Endothelial cell of umbilical vein (primary cell): ENCODE measurements at regions not wholly inside any gene's neighbourhood (a gene's known extent, or its start where the extent isn't known, plus 50 kb on each side); places are given as distances from the start of the nearest gene placed in this dataset.

Source experiments
- BruUV-seq: library from RNA; stranded (reverse); fragments of 400-500 nt; replicated peaks from 2 replicates; lab custom pipeline; 2021; lab: Mats Ljungman, UMichigan
- CTCF ChIA-PET: fragments of 300-600, 350-600 bp; sonication (Branson Sonifier 250); formaldehyde crosslinking; loops from one replicate; lab custom pipeline; 2021; ENCODE audit warnings: antibody characterized with exemption, inconsistent platforms; lab: Charles Lee
- POLR2A ChIA-PET: fragments of 300-600, 350-600 bp; sonication (Branson Sonifier 250); formaldehyde crosslinking; loops from one replicate; lab custom pipeline; 2021; ENCODE audit warnings: antibody characterized with exemption, inconsistent platforms; lab: Charles Lee
- DNase-seq: peaks from one replicate; pipeline ENCODE4 v3.0.0-alpha.2; 2011; ENCODE audit warnings: low read depth, low spot score
- FAIRE-seq: peaks from 2 replicates; lab custom pipeline; 2011; peaks lifted over from hg19 to GRCh38; lab: Jason Lieb, UNC
- H2AFZ ChIP-seq: 2 replicates; pipeline ENCODE4 v1.6.0; 2012; ENCODE audit warnings: low read depth, low read length, control low read depth, inconsistent platforms
- H3K27ac ChIP-seq: 2 replicates; pipeline ENCODE4 v1.5.1; 2011; ENCODE audit warnings: low read depth, mild to moderate bottlenecking, control low read depth, low read length, moderate library complexity; ENCODE audit not compliant: insufficient read depth
- H3K27me3 ChIP-seq, 2 experiments: 2 replicates each; pipeline versions ENCODE4 v1.6.0 to v1.6.1; 2011; ENCODE audit warnings: low read length in 2 of 2, mixed read lengths in 1 of 2; ENCODE audit not compliant: control insufficient read depth in 2 of 2, insufficient read depth in 2 of 2
- H3K36me3 ChIP-seq, 2 experiments: 2 replicates in 1 of 2; 3 replicates in 1 of 2; pipeline ENCODE4 v1.5.1; 2011; ENCODE audit warnings: low read length in 2 of 2, mild to moderate bottlenecking in 1 of 2, moderate library complexity in 1 of 2; ENCODE audit not compliant: control insufficient read depth in 2 of 2, insufficient read depth in 2 of 2; ENCODE audit errors: extremely low read depth in 1 of 2
- H3K4me1 ChIP-seq: 3 replicates; pipeline ENCODE4 v1.5.1; 2011; ENCODE audit warnings: mild to moderate bottlenecking, low read length; ENCODE audit not compliant: control insufficient read depth, insufficient read depth; ENCODE audit errors: extremely low read depth
- H3K4me2 ChIP-seq: 2 replicates; pipeline ENCODE4 v1.6.1; 2011; ENCODE audit warnings: low read length, control low read depth, mixed read lengths; ENCODE audit not compliant: insufficient read depth
- H3K4me3 ChIP-seq, 3 experiments: fragments of 200-600 bp in 1 of 3; sonication (generic), shearing (Covaris generic) in 1 of 3; replicated peaks in 1 of 3; 2 replicates each; pipeline ENCODE4 v1.5.1; 2011 to 2016; ENCODE audit warnings: control low read depth in 3 of 3, low read length in 3 of 3, mild to moderate bottlenecking in 2 of 3, inconsistent platforms in 1 of 3, low read depth in 1 of 3, moderate library complexity in 1 of 3; ENCODE audit not compliant: insufficient read depth in 1 of 3
- H3K79me2 ChIP-seq: 2 replicates; pipeline ENCODE4 v1.6.0; 2012; ENCODE audit warnings: low read length, inconsistent platforms; ENCODE audit not compliant: control insufficient read depth, insufficient read depth
- H3K9ac ChIP-seq: replicated peaks from 2 replicates; pipeline ENCODE3; 2011; ENCODE audit warnings: low read length, control low read depth; ENCODE audit not compliant: insufficient read depth; ENCODE audit errors: extremely low read depth
- H3K9me1 ChIP-seq: replicated peaks from 3 replicates; pipeline ENCODE4 v1.6.0; 2011; ENCODE audit warnings: mild to moderate bottlenecking, low read length; ENCODE audit not compliant: control insufficient read depth, insufficient read depth; ENCODE audit errors: extremely low read depth
- H3K9me3 ChIP-seq: replicated peaks from 2 replicates; pipeline ENCODE4 v1.5.1; 2012; ENCODE audit warnings: low read length, inconsistent platforms; ENCODE audit not compliant: control insufficient read depth, insufficient read depth
- H4K20me1 ChIP-seq: replicated peaks from 2 replicates; pipeline ENCODE3; 2011; ENCODE audit warnings: mild to moderate bottlenecking, low read length; ENCODE audit not compliant: control insufficient read depth, insufficient read depth; ENCODE audit errors: extremely low read depth
- CTCF ChIP-seq, 2 donors: IDR thresholded peaks; 1 replicate in 1 of 2; 2 replicates in 1 of 2; pipeline ENCODE4 v1.5.1; 2011; ENCODE audit warnings: low read length in 2 of 2, mild to moderate bottlenecking in 2 of 2, moderate library complexity in 2 of 2, control low read depth in 1 of 2, inconsistent platforms in 1 of 2, low read depth in 1 of 2; ENCODE audit not compliant: insufficient read depth in 1 of 2; ENCODE audit errors: extremely low read depth in 1 of 2
- EZH2 ChIP-seq: IDR thresholded peaks from 2 replicates; pipeline ENCODE4 v1.6.1; 2012; ENCODE audit warnings: borderline replicate concordance, low read depth, mild to moderate bottlenecking, moderate library complexity, low read length, inconsistent platforms; ENCODE audit not compliant: severe bottlenecking
- FOS ChIP-seq: IDR thresholded peaks from 2 replicates; pipeline ENCODE4 v1.6.1; 2011; ENCODE audit warnings: mild to moderate bottlenecking, low read length, moderate library complexity, borderline replicate concordance; ENCODE audit not compliant: insufficient read depth
- GATA2 ChIP-seq: IDR thresholded peaks from 2 replicates; pipeline ENCODE4 v1.7.0; 2011; ENCODE audit warnings: low read depth, mild to moderate bottlenecking, moderate library complexity, mixed read lengths, low read length; ENCODE audit not compliant: insufficient read length, insufficient read depth
- JUN ChIP-seq: IDR thresholded peaks from 2 replicates; pipeline ENCODE4 v1.6.1; 2011; ENCODE audit warnings: borderline replicate concordance, low read depth; ENCODE audit not compliant: insufficient read length, insufficient read depth
- MAX ChIP-seq: IDR thresholded peaks from 2 replicates; pipeline ENCODE4 v1.6.1; 2011; ENCODE audit not compliant: insufficient read depth, insufficient read length
- MYC ChIP-seq: IDR thresholded peaks from one replicate; pipeline ENCODE4 v1.6.1; 2011; ENCODE audit warnings: mild to moderate bottlenecking, low read depth, low read length
- POLR2A ChIP-seq: IDR thresholded peaks from 2 replicates; pipeline ENCODE4 v1.6.1; 2012; ENCODE audit warnings: low read depth, mild to moderate bottlenecking, control low read depth, low read length
- POLR2AphosphoS5 ChIP-seq: IDR thresholded peaks from 2 replicates; pipeline ENCODE4 v1.6.1; 2012; ENCODE audit warnings: low read depth, mild to moderate bottlenecking, control low read depth, low read length, moderate library complexity; ENCODE audit not compliant: insufficient read depth
- dilution Hi-C: fragments of 300-500 bp; cut with MboI; formaldehyde crosslinking; loops from one replicate; pipeline ENCODE4 v1.15.0; 2019; ENCODE audit warnings: low sequenced_read_pairs; ENCODE audit not compliant: extremely low pct_ligation_motif_present
- intact Hi-C: fragments of 100-400 bp; cut with micrococcal nuclease; formaldehyde crosslinking; loops from one replicate; pipeline ENCODE4 v1.10.0; 2022

GRCh38 chr4:180031330-180031729, 2211.9 kb upstream of the TENM3 start:
- no peak overlapping the region for H3K9ac ChIP-seq
- no peak overlapping the region for H3K4me3 ChIP-seq
- no peaks in the 10 kb centered on the region for H3K79me2 ChIP-seq
- ChIA-PET CTCF (no interaction called here), POLR2A (no interaction called here)
- TF ChIP-seq GATA2 = no peak
- no peak for TF ChIP-seq POLR2AphosphoS5
- no peak for TF ChIP-seq MYC
- no peak for TF ChIP-seq MAX
- no peak for TF ChIP-seq POLR2A
- no peak for TF ChIP-seq CTCF (IDR thresholded peaks at IDR 0.05; ENCODE audit: extremely low read depth in 1 of 2, insufficient read depth in 1 of 2, low read depth in 1 of 2, low read length in 2 of 2)
- no peak for TF ChIP-seq FOS
- TF ChIP-seq EZH2 = no peak
- TF ChIP-seq JUN = no peak
- intact Hi-C loops = no loop called here
- no peak overlapping the region for H3K27ac ChIP-seq
- H3K27me3 ChIP-seq = no peaks in the 10 kb centered on the region
- no peaks in the 10 kb centered on the region for H3K4me1 ChIP-seq
- H4K20me1 ChIP-seq = no peaks in the 10 kb centered on the region
- H2AFZ ChIP-seq = no peak overlapping the region
- no peaks in the 10 kb centered on the region for H3K9me1 ChIP-seq
- BruUV-seq = no TSS peak
- DNase-seq (no peak), FAIRE-seq (no peak)
- peaks cover 6% of the 10 kb centered on the region for H3K9me3 ChIP-seq
- dilution Hi-C loops = no loop called here
- no peak overlapping the region for H3K4me2 ChIP-seq
- no peaks in the 10 kb centered on the region for H3K36me3 ChIP-seq
